MM.1S (cell line): ENCODE measurements at regions not wholly inside any gene's neighbourhood (a gene's known extent, or its start where the extent isn't known, plus 50 kb on each side); places are given as distances from the start of the nearest gene placed in this dataset.

Source experiments
- EZH2 ChIP-seq: fragments of 300-600 bp; sonication (generic); optimal IDR thresholded peaks from 2 replicates; pipeline ENCODE3; 2017; ENCODE audit warnings: low read depth, mild to moderate bottlenecking, antibody characterized with exemption, low read length, mixed read lengths
- TF ChIP-seq, protein P1 (sequence below): fragments of 300-600 bp; sonication (generic); IDR thresholded peaks from 2 replicates; pipeline ENCODE4 v1.5.1; 2016; ENCODE audit warnings: antibody characterized with exemption, low read length, mixed read lengths

DNA sequence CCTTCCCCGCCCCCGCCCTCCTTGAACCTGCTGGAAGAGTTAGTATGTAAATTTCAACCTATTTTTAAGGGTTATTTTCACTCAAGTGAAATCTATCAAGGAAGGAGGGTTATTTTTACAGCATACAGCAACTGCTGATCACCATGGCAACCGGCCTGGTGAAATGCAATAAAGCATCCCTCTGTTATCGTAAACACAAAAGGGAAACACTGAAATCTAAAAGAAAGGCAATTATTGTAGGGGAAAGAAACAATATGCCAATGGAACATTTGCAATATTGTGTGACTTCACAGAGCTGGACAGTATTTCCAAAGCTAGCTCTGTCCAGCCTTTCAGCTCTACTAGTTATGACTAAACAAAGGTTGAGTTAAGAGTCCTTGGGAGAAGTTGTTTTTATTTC is 588.3 kb upstream of the PBX1 start:
- TF ChIP-seq, protein P1, sequence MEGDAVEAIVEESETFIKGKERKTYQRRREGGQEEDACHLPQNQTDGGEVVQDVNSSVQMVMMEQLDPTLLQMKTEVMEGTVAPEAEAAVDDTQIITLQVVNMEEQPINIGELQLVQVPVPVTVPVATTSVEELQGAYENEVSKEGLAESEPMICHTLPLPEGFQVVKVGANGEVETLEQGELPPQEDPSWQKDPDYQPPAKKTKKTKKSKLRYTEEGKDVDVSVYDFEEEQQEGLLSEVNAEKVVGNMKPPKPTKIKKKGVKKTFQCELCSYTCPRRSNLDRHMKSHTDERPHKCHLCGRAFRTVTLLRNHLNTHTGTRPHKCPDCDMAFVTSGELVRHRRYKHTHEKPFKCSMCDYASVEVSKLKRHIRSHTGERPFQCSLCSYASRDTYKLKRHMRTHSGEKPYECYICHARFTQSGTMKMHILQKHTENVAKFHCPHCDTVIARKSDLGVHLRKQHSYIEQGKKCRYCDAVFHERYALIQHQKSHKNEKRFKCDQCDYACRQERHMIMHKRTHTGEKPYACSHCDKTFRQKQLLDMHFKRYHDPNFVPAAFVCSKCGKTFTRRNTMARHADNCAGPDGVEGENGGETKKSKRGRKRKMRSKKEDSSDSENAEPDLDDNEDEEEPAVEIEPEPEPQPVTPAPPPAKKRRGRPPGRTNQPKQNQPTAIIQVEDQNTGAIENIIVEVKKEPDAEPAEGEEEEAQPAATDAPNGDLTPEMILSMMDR = no peak
- TF ChIP-seq EZH2 = no peak
